GM21423 (cell line): ENCODE measurements at regions not wholly inside any gene's neighbourhood (a gene's known extent, or its start where the extent isn't known, plus 50 kb on each side); places are given as distances from the start of the nearest gene placed in this dataset.

ENCODE experiments used
- ATAC-seq: cut with Tn5 transposase; IDR thresholded peaks from one replicate; pipeline ENCODE4 v1.9.1; 2021; ENCODE audit warnings: mild to moderate bottlenecking, moderate library complexity; ENCODE audit not compliant: unreplicated experiment

DNA sequence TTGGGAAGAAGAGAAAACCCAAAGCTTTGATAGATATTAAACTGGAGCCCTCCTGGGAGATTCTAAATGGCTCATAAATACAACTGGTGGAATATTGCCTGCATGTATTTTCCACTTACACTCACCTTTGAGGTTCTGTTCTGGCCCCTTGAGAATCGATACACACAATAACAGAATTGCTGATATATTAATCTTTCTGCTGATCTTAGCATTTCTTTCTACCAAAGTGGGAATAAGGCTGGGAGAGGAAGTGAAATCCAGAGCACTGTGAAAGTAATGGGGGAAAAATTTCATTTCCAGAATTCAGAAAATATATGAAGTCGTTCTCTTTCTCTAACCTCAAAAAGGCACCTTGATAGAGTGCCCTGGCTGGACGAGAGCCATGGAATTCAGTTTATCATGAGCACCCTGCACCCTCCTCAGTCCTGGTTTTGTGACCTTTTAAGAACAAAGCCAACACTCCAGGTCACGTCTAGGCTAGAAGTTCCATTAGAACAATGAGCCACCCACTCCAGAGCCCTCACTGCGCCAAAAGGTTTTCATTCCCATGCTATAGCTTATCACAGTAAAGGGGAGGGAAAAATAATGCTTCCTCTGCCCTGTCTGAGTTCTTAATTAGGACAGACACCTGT, 244.5 kb downstream of the CD83 start:
- ATAC-seq = no peak

DNA sequence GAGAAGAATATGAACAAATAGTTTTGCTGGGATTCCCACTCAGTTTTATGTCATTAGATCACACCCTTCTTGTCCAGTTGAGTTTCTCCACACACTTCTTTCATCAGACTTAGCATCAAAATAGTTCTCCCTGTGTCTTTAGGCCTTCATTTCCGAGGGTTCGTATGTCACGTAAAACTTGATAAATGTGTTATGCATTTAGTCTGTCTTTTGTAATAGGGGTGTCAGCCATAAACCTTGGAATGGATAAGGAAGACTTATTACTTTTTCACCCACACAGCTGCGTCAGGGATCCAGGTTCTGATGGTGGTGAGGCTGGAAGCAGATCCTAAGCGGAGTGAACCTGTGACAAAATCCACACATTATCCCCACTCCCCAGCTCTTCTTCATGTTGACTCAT, 246.8 kb downstream of the CD83 start:
- no peak for ATAC-seq

DNA sequence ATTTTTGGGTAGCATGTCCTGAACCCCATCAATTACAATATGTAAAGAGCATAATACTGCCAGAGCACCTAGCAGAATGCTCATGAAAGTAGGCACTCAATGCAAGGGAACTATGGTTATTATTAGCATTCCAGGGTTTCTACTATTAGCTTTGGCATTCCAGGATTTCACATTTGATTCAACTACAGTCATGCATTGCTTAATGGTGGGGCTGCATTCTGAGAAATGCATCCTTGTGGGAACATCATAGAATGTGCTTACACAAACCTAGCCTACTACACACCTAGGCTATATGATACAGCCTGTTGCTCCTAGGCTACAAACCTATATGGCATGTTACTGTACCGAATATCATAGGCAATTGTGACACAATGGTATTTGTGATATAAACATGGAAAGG, 247.8 kb downstream of the CD83 start:
- no peak for ATAC-seq

DNA sequence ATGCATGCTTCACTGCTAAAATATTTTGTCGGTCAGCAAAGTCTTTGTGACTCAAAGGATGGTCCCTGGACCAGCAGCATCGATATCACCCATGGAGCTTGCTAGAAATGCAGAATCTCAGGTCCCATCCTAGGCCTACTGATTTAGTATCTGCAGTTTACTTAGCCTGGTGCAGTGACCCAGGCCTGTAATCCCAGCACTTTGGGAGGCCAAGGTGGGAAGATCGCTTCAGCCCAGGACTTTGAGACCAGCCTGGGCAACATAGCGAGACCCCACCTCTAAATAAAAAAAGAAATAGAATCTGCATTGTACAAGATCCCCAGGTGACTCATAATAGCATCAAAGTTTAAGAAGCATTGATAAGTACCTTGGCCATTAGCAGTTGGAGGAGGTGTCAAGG, 248.7 kb downstream of the CD83 start:
- no peak for ATAC-seq

DNA sequence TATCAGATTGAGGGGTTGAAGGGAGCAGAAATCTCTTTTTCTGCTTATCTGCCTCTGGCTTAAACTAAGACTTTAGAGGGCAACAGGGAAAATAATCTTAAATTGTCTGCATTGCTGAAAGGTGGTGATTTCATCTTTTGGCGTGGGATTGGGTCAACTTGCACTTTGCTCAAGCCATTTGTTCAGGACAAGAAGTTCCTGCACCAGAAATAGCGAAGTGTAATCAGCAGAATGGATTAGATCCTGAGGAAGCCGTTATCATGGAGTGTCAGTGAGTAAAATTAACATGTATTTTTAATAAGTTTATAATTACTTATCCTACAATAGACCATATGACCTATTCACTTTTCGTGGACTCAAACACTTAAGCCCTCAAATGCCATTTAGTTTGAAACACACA, 249.3 kb downstream of the CD83 start:
- no peak for ATAC-seq

DNA sequence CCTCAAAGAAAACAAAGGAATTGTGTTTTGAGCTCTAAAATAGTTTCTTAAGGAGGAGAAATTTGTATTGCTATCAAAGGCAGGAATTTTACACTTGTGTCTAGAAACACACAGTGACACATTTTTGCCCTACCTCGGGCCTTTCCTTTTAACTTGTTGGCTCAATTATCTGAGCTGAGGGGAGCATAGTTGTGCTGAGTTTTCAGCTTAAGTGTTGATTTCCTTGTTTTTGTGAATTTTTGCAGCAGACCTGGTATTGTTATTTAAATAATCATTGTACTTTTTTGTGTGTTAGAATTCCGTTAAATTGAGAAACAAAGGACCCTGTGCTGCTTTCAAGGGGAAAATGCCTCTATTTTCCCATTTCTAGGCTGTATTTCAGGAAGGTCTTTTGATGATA, 249.7 kb downstream of the CD83 start:
- ATAC-seq = no peak

DNA sequence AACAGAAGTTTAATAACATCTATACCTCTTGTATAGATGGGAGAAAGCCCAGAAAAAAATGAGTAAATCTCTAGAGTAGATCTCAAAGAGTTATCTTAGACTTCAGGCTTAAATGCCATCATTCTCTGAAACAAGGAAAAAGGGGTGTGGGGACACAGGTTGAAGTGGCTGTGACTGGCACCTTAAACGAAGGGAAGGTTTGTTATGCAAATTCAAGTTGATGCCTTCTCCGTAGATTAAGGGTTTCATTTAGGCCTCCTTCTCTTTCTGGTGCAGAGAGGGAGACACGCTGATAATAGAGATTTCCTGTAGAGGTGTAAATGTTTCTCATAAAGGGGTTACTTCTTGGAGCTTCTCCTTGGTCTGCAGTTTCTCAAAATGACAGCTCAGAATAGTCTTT, 252.1 kb downstream of the CD83 start:
- ATAC-seq = no peak

DNA sequence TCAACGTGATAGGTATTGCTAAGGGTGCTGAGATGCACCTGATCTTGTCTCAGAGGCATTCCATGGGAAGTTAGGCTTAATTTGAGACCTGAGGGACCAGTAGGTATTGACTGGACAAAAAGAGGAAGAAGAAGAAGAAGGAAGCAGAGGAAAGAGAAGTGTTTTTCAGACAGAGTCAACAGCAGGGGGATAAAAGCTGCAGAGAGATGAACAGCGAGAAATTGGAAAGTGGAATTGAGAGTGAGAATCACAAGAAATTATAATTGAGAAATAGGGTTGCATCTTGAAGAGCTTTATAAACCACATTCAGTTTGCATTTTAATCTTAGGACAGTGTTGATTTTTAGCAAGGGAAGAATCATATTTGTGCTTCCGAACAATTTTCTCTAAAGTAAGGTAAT, 254.0 kb downstream of the CD83 start:
- no peak for ATAC-seq

DNA sequence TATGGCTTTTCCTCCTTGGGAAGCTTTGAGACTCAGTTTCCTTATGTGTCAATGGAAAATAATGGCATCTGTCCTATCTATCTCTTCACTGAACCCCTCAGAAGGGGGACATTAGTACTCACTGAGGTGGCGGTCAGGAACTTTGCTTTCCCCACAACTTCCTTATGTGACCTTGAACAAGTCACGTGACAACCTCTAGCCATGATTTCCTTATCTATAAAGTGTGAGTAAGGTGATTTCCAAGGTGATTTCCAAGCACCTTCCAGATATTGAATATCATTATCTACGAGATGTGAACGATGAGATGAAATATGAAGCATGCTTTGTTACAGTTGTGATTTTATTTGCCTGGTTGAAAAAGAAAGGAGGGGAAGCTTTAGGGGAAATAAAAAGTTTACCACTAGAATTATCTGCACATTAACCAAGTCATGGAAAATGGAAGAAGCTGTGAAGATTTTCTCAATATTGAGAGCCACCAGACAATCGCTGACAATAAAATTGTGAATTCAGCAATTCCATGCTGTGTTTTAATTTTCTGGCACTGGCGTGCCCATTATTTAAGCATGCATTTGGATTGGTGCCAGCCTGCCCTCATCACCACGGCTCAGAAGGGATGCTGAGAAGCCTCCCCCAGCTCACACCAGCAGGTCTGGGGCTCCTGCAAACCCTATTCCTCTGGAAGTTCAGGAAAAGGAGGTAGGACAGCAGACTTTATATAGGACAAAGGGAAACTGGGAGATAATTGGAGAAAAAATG, 255.3 kb downstream of the CD83 start:
- ATAC-seq = no peak

DNA sequence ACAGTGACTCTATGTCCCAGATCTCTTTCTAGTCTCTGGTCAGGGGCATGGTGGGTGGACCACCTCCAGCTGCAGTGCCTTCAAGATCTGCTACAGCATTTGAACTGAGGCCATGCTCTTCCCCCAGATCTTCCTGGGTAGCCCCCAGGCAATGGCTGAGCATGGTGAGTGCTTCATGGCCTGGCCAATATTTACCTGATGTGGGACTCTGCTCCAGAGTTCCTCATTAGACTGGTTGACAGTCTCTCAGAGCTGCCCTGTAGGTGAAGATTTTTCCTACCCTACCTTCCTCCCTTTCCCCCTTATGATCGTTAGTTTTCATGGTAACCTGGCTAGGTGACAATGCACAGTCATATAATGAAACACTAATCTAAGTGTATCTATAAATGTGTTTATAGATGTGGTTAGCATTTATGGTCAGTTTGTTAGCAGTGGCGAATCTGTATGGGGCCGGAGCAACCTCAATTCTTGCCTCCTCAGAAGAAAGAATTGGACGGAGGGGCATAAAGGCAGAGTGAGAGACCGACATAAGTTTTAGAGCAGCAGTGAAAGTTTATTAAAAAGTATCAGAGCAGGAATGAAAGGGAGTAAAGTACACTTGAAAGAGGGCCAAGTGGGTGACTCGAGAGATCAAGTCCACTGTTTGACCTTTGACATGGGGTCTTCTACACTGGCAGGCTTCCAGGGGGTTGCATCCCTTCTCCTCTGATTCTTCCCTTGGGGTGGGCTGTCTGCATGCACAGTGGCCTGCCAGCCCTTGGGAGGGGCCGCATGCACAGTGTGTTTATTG, 256.3 kb downstream of the CD83 start:
- ATAC-seq = no peak

DNA sequence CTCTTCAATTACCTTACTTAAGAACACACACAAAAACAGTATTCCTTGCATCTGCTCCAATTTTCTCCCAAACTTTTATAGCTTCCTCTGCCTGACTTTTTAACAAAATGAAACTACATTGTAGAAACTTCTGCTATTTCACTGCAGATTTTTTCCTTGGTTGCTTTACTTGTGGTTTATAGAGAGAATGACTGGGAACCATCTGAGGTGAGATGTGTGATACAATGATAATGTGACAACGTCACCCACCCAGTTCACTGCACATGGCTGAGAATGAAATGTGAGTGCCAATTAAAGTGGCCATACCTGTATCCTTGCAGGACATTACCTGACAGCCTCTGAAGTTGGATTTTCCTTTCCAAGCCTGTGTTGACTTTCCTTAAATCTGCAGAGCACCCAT, 258.4 kb downstream of the CD83 start:
- no peak for ATAC-seq

DNA sequence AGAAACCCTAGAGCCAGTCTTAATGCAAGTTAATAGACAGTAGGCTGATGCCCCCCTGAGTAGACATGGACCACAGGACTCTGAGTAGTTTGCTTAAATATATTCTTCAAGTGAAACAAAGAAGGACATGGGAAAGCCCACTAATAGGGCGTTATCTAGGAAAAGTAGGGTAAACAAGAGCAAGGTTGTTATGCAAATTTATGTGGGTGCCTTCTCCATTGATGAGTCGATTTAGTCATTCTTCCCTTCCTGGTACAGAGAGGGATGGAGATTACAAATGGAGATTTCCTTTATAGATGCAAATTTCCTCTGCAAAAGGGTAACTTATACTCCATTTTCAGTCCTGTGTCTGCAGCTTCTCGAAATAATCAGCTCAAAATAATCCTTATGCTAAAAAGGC, 262.0 kb downstream of the CD83 start:
- ATAC-seq = no peak

DNA sequence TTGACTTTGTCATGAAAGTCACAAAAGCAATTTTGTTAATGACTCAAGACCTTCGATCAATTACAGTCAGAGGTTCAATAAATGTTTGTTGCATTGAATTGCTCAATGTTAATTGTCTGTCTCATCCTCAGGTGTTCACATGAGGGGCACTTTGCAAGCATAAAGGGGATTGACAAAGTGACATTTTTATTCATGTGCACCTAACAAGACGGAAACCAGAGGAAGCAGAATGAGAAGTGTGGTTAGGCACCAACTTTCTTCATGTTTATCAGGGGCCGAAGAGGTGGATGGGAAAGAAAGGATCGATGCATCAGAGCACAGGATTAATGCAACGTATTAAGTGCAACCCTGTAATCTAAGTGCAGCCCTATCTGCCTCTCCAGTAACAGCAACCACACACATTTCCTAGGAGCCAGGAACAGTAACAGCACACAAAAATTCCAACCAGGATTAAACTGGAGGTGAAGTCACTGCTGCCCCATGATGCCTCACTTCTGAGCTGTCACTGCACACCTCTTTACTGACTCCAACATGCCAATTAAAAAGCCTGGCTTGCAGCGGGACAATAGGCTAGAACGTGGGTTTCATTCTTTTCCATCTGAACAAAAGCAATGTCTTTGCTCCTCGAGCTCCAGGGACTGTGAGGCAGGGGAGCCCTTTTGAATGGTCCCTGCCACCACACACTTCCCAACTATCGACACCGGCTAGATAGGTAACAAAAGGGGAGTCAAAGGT, 262.7 kb downstream of the CD83 start:
- ATAC-seq = no peak

DNA sequence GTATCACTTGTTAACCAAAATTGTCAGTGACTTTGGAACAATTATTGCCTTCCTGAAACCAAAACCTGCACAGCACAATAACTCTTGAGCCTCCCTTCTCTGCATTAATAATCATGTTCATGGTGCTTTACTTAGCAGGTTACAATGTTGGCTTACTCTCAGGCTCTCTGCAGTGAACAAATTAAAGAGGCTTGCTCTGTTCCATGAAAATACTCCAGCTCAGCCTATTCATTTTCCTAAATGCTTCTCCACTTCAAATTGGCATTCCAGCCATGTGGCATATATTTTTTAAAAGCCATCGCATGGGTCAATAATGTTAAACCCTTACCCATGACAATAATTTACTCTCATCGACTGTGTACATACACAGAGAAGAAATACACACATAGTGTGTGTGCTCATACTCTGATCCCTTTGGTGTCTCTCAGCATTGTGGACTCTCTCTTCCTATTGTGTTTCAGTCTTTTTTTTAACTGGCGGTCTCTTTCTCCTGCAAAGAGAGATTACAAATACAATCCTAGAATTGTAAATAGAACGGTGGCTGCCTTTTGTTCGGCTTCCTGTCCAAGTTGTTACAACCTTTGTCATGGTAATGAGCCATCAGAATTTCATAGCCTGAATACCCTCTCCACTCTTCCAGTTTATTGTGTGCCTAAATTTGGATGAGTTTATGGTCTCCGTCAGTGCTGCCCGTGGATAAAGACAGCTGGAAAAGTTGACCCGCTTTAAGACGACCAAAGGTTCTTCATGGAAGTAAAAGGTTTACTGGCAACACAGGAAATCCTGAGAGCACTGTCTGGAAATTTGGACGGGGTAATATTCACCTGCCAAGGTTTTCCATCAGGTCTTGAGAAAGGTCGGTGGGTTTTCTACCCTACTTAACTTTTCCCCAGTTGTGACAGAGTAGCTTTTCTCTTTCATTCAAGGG, 263.6 kb downstream of the CD83 start:
- ATAC-seq = no peak

DNA sequence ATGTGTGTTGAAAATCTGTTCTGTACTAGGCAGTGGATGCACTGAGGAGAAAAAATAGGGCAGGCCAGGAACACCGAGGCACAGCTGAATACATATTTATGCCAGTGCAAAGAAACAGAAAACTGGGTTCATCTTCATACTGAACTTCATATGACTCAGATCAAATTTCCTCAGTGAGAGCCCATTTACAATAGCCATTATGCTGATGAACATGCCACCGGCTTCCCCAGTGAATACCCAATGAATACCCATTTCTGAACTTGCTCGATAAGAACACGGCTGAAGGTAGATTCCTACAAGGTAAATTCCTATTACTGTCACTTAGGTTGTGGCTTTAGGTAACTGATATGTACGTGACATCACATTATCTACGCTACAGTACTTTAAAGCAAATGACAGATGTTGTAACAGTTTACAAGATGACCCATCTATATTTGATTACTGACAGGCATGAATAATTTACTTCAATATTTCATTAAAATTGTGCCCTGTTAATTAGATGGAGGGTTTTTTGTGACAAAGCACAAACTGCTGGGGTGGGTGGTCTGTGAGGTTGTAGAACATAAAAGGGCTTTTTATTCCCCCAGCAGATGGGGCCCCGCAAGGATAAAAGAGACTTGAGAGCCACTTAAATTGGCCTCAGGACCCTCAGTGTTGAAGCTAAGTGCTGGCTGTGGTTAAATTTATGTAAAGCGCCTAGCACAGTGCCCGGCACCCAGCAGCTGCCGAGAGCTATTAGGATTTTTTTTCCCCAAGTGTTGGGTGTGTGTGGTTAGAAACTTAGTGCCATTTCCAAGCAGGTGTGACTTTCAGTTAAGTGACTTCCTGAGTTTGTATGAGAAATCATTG, 264.5 kb downstream of the CD83 start:
- peak; percentile 62 for ATAC-seq

DNA sequence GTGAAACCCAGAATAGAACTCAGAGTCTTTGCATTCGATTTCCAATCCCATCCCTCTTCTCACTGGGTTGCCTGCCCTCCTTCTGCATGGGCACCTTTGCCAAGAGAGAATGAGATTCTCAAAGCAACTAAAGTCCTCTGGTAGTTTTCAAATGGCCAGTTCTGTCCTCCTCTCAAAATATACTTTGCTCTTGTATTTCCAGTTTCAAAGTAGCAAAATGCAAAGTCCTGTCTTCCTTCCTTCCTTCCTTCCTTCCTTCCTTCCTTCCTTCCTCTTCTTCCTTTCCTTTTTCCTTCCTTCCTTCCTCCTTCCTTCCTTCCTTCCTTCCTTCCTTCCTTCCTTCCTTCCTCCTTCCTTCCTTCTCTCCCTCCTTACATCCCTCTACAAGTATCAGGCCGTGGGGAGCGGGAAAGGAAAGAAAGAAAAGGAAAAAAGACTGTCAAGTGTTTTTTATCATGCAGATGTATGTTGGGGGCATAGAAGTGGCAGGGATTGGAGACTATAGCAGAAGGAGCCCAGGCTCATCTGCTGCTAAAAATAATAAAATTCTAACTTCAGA, 265.2 kb downstream of the CD83 start:
- ATAC-seq = no peak

DNA sequence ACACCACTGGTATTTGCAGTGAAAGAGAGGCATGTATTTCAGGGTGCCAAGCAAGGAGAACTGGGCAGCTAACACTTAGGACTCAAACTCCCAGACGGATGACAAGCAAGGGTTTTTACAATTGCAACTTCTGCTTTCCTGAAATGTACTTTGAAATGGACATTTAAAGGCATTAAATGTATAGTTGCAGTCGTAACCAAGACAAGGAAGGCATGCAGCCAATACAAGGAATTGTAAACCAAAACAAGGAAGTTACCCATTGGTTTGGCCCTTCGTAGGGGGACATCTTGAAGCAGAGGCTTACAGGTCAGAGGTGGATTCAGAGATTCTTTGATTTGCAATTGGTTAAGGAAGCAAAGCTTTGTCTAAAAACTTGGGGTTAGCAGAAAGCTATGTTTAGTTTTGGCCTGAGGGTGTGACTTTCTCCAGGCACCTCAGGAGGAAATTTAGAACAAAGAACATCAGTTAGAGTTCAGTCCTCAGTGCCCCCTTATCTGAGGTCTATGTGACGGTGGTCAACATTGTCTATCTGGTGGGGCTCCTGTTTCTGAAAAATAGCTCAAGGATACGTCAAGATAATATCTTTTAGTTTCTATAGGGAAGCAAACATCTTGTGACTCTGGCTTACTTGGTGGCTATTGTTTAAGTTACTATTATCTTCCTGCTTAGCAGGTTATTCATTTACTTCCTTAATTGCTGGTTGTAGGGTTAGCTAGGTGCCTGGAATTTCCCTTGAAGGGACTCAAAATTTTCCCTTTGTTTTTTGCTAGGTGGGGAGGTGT, 266.0 kb downstream of the CD83 start:
- ATAC-seq = no peak
